Neural progenitor cell (in vitro differentiated cells): ENCODE measurements at regions not wholly inside any gene's neighbourhood (a gene's known extent, or its start where the extent isn't known, plus 50 kb on each side); places are given as distances from the start of the nearest gene placed in this dataset.

Experiments
- DNase-seq: peaks from one replicate; pipeline ENCODE4 v3.0.0-alpha.2; 2016; ENCODE audit warnings: low spot score
- H2AFZ ChIP-seq: fragments of 200-600 bp; sonication (generic); replicated peaks from 2 replicates; pipeline ENCODE4 v1.6.1; 2016; ENCODE audit warnings: antibody characterized with exemption
- H3F3A ChIP-seq: fragments of 200-600 bp; sonication (generic); 2 replicates; pipeline ENCODE4 v1.6.1; 2016; ENCODE audit warnings: antibody characterized with exemption, low read depth
- H3K27ac ChIP-seq: fragments of 200-600 bp; sonication (generic); 2 replicates; pipeline ENCODE4 v1.5.1; 2016; ENCODE audit warnings: mild to moderate bottlenecking
- H3K27me3 ChIP-seq: fragments of 200-600 bp; sonication (generic); 2 replicates; pipeline ENCODE4 v1.6.1; 2016; ENCODE audit warnings: mild to moderate bottlenecking, moderate library complexity
- H3K36me3 ChIP-seq: fragments of 200-600 bp; sonication (generic); 2 replicates; pipeline ENCODE4 v1.5.1; 2016
- H3K4me1 ChIP-seq: fragments of 200-600 bp; sonication (generic); 2 replicates; pipeline ENCODE4 v1.6.1; 2016; ENCODE audit warnings: mixed run types
- H3K4me2 ChIP-seq: fragments of 200-600 bp; sonication (generic); 2 replicates; pipeline ENCODE4 v1.6.1; 2016
- H3K4me3 ChIP-seq: fragments of 200-600 bp; sonication (generic); 2 replicates; pipeline ENCODE4 v1.5.1; 2016
- H3K79me2 ChIP-seq: fragments of 200-600 bp; sonication (generic); 2 replicates; pipeline ENCODE4 v1.6.1; 2016; ENCODE audit warnings: low read depth
- H3K9ac ChIP-seq: fragments of 200-600 bp; sonication (generic); 2 replicates; pipeline ENCODE4 v1.6.1; 2016
- H3K9me3 ChIP-seq: fragments of 200-600 bp; sonication (generic); 2 replicates; pipeline ENCODE4 v1.5.1; 2016; ENCODE audit warnings: low read depth
- H4K20me1 ChIP-seq: fragments of 200-600 bp; sonication (generic); 2 replicates; pipeline ENCODE4 v1.6.1; 2016; ENCODE audit warnings: low read depth
- H3K27ac Mint-ChIP-seq: 3 replicates; pipeline ENCODE4 v1.8.0; 2021; ENCODE audit warnings: mixed read lengths
- H3K27me3 Mint-ChIP-seq: 2 replicates; pipeline ENCODE4 v1.8.0; 2022; ENCODE audit warnings: low read depth, mild to moderate bottlenecking, inconsistent platforms, moderate library complexity, mixed read lengths; ENCODE audit not compliant: insufficient read depth
- H3K36me3 Mint-ChIP-seq: 3 replicates; pipeline ENCODE4 v1.8.0; 2021; ENCODE audit warnings: mixed read lengths
- H3K4me1 Mint-ChIP-seq: 3 replicates; pipeline ENCODE4 v1.8.0; 2021; ENCODE audit warnings: mixed read lengths
- H3K4me3 Mint-ChIP-seq: 3 replicates; pipeline ENCODE4 v1.8.0; 2021; ENCODE audit warnings: mild to moderate bottlenecking, moderate library complexity, mixed read lengths
- H3K9me3 Mint-ChIP-seq: 3 replicates; pipeline ENCODE4 v1.8.0; 2020; ENCODE audit warnings: mixed read lengths
- CTCF ChIP-seq: fragments of 200-600 bp; sonication (generic); IDR thresholded peaks from 2 replicates; pipeline ENCODE4 v1.5.1; 2017; ENCODE audit warnings: antibody characterized with exemption, mild to moderate bottlenecking
- EZH2 ChIP-seq: fragments of 200-600 bp; sonication (generic); IDR thresholded peaks from 2 replicates; pipeline ENCODE4 v1.6.1; 2017; ENCODE audit warnings: antibody characterized with exemption, mild to moderate bottlenecking, moderate library complexity
- EZH2phosphoT487 ChIP-seq: fragments of 200-600 bp; sonication (generic); IDR thresholded peaks from 2 replicates; pipeline ENCODE4 v1.6.1; 2017; ENCODE audit warnings: antibody characterized with exemption

- no peak overlapping the region for H3K27ac Mint-ChIP-seq
- no peaks in the 10 kb centered on the region for H3K4me1 ChIP-seq
Observed at GRCh38 chr4:104879854-104880253, 266.8 kb upstream of the TET2 start.

GRCh38 chr4:104881136-104881886 is 265.4 kb upstream of the TET2 start:
- H3K9me3 ChIP-seq, result no peaks in the 10 kb centered on the region

More at GRCh38 chr4:104879854-104880253, 266.8 kb upstream of the TET2 start:
- Histone ChIP-seq H3K9me3 (no peaks in the 10 kb centered on the region), H3K27me3 (no peaks in the 10 kb centered on the region), H3K36me3 (no peaks in the 10 kb centered on the region), H2AFZ (no peak overlapping the region), H3K4me2 (no peak overlapping the region), H3K79me2 (no peaks in the 10 kb centered on the region), H3K4me3 (no peak overlapping the region), H4K20me1 (no peaks in the 10 kb centered on the region), H3K9ac (no peak overlapping the region), H3F3A (no peaks in the 10 kb centered on the region), H3K27ac (no peak overlapping the region)
- TF ChIP-seq EZH2phosphoT487 (no peak), CTCF (no peak), EZH2 (no peak)
- no peaks in the 10 kb centered on the region for H3K4me1 Mint-ChIP-seq
- H3K27me3 Mint-ChIP-seq, result no peaks in the 10 kb centered on the region
- no peak for DNase-seq
- H3K4me3 Mint-ChIP-seq, result no peak overlapping the region
- no peaks in the 10 kb centered on the region for H3K9me3 Mint-ChIP-seq
- no peaks in the 10 kb centered on the region for H3K36me3 Mint-ChIP-seq

GRCh38 chr4:104890598-104891275 is 255.9 kb upstream of the TET2 start:
- Mint-ChIP-seq H3K27me3 (no peaks in the 10 kb centered on the region), H3K27ac (no peak overlapping the region), H3K4me1 (no peaks in the 10 kb centered on the region), H3K9me3 (no peaks in the 10 kb centered on the region), H3K36me3 (no peaks in the 10 kb centered on the region), H3K4me3 (no peak overlapping the region)
- Histone ChIP-seq H4K20me1 (no peaks in the 10 kb centered on the region), H2AFZ (no peak overlapping the region), H3K4me3 (no peak overlapping the region), H3K4me1 (no peaks in the 10 kb centered on the region), H3K27ac (no peak overlapping the region), H3F3A (no peaks in the 10 kb centered on the region), H3K27me3 (peaks cover 6% of the 10 kb centered on the region), H3K9ac (no peak overlapping the region), H3K9me3 (no peaks in the 10 kb centered on the region), H3K79me2 (no peaks in the 10 kb centered on the region), H3K4me2 (no peak overlapping the region), H3K36me3 (no peaks in the 10 kb centered on the region)
- TF ChIP-seq CTCF (no peak), EZH2phosphoT487 (no peak), EZH2 (no peak)
- DNase-seq, result no peak

More at GRCh38 chr4:104881136-104881886, 265.4 kb upstream of the TET2 start:
- no peak for TF ChIP-seq EZH2
- TF ChIP-seq EZH2phosphoT487, result no peak
- TF ChIP-seq CTCF, result no peak
- Histone ChIP-seq H3K36me3 (no peaks in the 10 kb centered on the region), H3K4me3 (no peak overlapping the region), H3K79me2 (no peaks in the 10 kb centered on the region), H4K20me1 (no peaks in the 10 kb centered on the region), H2AFZ (no peak overlapping the region), H3K9ac (no peak overlapping the region), H3K4me1 (no peaks in the 10 kb centered on the region), H3F3A (no peaks in the 10 kb centered on the region), H3K27ac (no peak overlapping the region), H3K27me3 (no peaks in the 10 kb centered on the region), H3K4me2 (no peak overlapping the region)
- Mint-ChIP-seq H3K4me3 (no peak overlapping the region), H3K4me1 (no peaks in the 10 kb centered on the region), H3K27ac (no peak overlapping the region), H3K9me3 (no peaks in the 10 kb centered on the region), H3K27me3 (no peaks in the 10 kb centered on the region), H3K36me3 (no peaks in the 10 kb centered on the region)
- DNase-seq, result no peak
